Tongue (tissue), 2 donors: ENCODE measurements at regions not wholly inside any gene's neighbourhood (a gene's known extent, or its start where the extent isn't known, plus 50 kb on each side); places are given as distances from the start of the nearest gene placed in this dataset. TPM values are rescaled to one million over a fixed set of nuclear protein-coding genes. Genes with fewer than 3 reads are reported as not detected.

Experiments used
- DNase-seq: peaks from one replicate; pipeline ENCODE4 v3.0.0-alpha.2; 2015
- small RNA-seq: library from RNA; depleted of rRNA; stranded (forward); fragments of <200 nt; gene quantifications from one replicate; pipeline ENCODE3, GENCODE V24; 2014; ENCODE audit warnings: low replicate concordance

GRCh38 chr21:17461582-17461981, 51.3 kb upstream of the CXADR start:
- no peak for DNase-seq

GRCh38 chr21:17462276-17462981, 50.4 kb upstream of the CXADR start:
- no peak for DNase-seq

Small RNA genes in the stretch of these regions (small RNA-seq; reads per million reads assigned to genes)
- gene MIR125B2 (205 reads per million, percentile 97 among the genes with 10 or more reads in this experiment), gene MIR99A (276 reads per million, percentile 98 among the genes with 10 or more reads in this experiment), gene MIRLET7C (3,148 reads per million, percentile 99 among the genes with 10 or more reads in this experiment), gene RNU1-98P (0.08 reads per million), gene RNU6-113P (not detected), gene RNU6-426P (not detected), gene SNORD74B (not detected)
